ENCODE measurements at regions not wholly inside any gene's neighbourhood (a gene's known extent, or its start where the extent isn't known, plus 50 kb on each side); places are given as distances from the start of the nearest gene placed in this dataset.

- no peak for DNase-seq (ENCODE audit: low read depth)
These were observed 516.5 kb downstream of the ACTL7B start for GRCh38 chr9:108339251-108339650.

GRCh38 chr9:108336575-108336974 lies 519.2 kb downstream of the ACTL7B start:
- no peak for DNase-seq (ENCODE audit: low read depth)

- DNase-seq (ENCODE audit: low read depth) = no peak
These were observed 522.2 kb downstream of the ACTL7B start for GRCh38 chr9:108333530-108333983.

GRCh38 chr9:108331596-108331995 lies 524.2 kb downstream of the ACTL7B start:
- DNase-seq (ENCODE audit: low read depth) = no peak

- no peak for DNase-seq (ENCODE audit: low read depth)
These were observed 530.4 kb downstream of the ACTL7B start for GRCh38 chr9:108325406-108325805.

GRCh38 chr9:108323615-108324014 lies 532.2 kb downstream of the ACTL7B start:
- DNase-seq (ENCODE audit: low read depth) = no peak

GRCh38 chr9:108322326-108323098 lies 533.3 kb downstream of the ACTL7B start:
- DNase-seq (ENCODE audit: low read depth) = no peak

- DNase-seq (ENCODE audit: low read depth) = no peak
These were observed 539.2 kb downstream of the ACTL7B start for GRCh38 chr9:108316630-108317029.

- no peak for DNase-seq (ENCODE audit: low read depth)
These were observed 539.7 kb downstream of the ACTL7B start for GRCh38 chr9:108316066-108316465.

- DNase-seq (ENCODE audit: low read depth) = no peak
These were observed 544.0 kb downstream of the ACTL7B start for GRCh38 chr9:108311745-108312144.

- DNase-seq (ENCODE audit: low read depth) = no peak
These were observed 545.6 kb downstream of the ACTL7B start for GRCh38 chr9:108310202-108310601.

GRCh38 chr9:108300306-108301287 lies 555.2 kb downstream of the ACTL7B start:
- DNase-seq (ENCODE audit: low read depth) = no peak

GRCh38 chr9:108297073-108297472 lies 558.7 kb downstream of the ACTL7B start:
- no peak for DNase-seq (ENCODE audit: low read depth)

GRCh38 chr9:108296056-108296455 lies 559.7 kb downstream of the ACTL7B start:
- no peak for DNase-seq (ENCODE audit: low read depth)

- DNase-seq (ENCODE audit: low read depth) = no peak
These were observed 564.2 kb downstream of the ACTL7B start for GRCh38 chr9:108291586-108291932.

GRCh38 chr9:108290839-108291585 lies 564.8 kb downstream of the ACTL7B start:
- DNase-seq (ENCODE audit: low read depth) = no peak

GRCh38 chr9:108286638-108287206 lies 569.1 kb downstream of the ACTL7B start:
- no peak for DNase-seq (ENCODE audit: low read depth)

GRCh38 chr9:108283696-108284095 lies 572.1 kb downstream of the ACTL7B start:
- no peak for DNase-seq (ENCODE audit: low read depth)

- DNase-seq (ENCODE audit: low read depth) = no peak
These were observed 572.9 kb downstream of the ACTL7B start for GRCh38 chr9:108282872-108283271.

- no peak for DNase-seq (ENCODE audit: low read depth)
These were observed 574.1 kb downstream of the ACTL7B start for GRCh38 chr9:108281696-108282095.

- DNase-seq (ENCODE audit: low read depth) = no peak
These were observed 577.4 kb downstream of the ACTL7B start for GRCh38 chr9:108278341-108278740.

- no peak for DNase-seq (ENCODE audit: low read depth)
These were observed 578.6 kb downstream of the ACTL7B start for GRCh38 chr9:108277216-108277615.
